SH-SY5Y (cell line): ENCODE measurements at regions not wholly inside any gene's neighbourhood (a gene's known extent, or its start where the extent isn't known, plus 50 kb on each side); places are given as distances from the start of the nearest gene placed in this dataset.

Experiments used
- GATA2 ChIP-seq: IDR thresholded peaks from 2 replicates; pipeline ENCODE4 v1.6.1; 2011; ENCODE audit warnings: mild to moderate bottlenecking, low read depth, low read length
- GATA3 ChIP-seq: IDR thresholded peaks from 2 replicates; pipeline ENCODE4 v1.6.1; 2011; ENCODE audit warnings: low read depth, mild to moderate bottlenecking, low read length, moderate library complexity

DNA sequence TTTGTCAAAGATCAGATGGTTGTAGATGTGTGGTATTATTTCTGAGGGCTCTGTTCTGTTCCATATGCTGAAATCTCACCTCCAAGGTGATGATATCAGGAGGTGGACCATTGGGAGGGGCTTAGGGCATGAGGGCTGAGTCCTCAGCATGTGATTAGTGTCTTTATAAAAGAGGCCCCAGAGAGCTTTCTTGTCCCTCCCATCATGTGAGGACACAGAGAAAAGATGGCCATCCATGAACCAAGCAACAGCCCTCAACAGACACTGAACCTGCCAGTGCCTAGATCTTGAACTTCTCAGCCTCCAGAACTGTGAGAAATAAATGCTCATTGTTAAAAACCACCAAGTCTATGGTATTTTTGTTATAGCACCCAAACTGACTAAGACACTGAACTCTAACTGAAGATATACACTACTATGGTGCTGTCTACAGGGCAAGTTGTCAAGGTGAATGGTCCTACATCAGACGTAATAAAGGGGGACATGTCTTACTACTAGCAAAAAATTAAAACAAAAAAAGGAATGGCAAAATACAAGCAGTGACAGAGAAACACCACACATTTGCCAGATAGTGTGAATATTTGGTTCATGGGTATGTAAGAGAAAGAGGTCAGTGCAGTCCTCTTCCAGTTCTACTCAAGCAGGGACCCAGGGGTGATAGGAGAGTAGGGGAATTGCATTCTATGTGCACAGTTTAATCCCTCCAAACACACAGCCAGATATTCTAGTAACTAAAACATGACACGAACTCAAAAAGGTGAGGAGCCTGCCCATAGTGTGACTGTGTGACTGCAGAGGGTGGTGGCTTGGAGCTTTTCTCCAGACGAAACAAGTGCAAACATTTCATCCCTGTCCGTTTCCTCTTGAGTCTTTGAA is 164.4 kb upstream of the MYCN start:
- TF ChIP-seq GATA3 (no peak), GATA2 (no peak)

DNA sequence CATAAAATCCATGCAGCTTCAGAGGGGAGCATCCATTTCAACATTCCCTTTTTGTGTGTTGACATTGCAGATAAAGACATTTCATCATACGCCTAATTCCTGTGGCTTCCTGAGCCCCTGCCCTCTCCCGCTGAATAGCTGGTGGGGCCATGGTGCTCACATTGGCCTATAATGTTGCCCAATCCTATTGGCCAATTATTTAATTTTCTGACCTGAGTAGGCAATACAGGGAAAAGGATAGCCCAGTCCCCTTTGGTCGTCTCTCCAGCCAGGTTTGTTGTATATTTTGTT is 163.8 kb upstream of the MYCN start:
- TF ChIP-seq GATA3 (no peak), GATA2 (no peak)

DNA sequence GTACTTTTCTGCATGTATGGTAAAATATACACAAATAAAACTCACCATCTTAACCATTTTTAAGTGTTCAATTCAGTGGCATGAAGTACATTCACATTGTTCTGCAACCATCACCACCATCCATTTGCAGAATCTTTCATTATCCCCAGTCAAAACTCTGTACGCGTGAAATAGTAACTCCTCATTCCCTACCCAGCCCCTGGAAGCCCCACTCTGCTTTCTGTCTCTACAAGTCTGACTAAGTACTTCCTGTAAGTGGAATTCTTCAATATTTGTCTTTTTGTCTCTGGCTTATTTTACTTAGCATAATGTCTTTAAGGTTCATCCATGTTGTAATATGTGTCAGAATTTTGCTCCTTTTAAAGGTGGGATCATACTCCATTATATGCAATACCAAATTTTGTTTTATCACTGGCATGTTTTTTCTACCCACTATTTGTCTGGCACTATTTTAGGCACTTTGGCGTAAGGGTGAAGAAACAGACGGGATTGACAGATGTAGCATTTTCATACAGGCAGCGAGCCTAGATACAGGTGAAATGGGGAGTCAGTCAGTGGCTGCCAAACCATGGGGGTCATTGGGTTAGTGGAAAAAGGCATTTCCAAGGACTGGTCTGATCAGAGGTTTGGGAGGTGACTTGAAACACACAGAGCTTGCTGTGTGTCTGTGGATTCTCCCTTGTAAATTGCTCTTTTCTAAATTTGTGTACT is 163.2 kb upstream of the MYCN start:
- TF ChIP-seq GATA2 = no peak
- TF ChIP-seq GATA3 = no peak

DNA sequence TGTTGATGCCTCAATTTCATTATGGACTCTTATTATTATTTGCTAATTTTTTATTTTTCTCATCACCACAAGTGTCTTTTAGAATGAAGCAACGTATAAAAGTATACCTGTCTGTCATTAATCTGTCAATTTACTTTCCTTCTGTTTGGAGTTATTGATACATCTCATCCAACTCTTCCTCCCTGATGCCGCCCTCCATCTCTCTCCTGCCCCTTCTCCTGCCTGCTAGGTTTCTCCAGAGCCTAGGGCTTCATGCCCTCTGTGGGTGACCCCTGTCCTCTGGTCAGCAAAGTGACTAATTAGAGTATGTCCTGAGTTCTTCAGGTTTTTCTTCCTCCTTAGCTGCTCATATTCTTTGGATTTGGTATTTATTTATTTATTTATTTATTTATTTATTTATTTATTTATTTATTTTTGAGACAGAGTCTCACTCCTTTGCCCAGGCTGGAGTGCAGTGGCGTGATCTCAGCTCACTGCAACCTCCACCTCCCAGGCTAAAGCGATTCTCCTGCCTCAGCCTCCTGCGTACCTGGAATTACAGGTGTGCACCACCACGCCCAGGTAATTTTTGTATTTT is 162.5 kb upstream of the MYCN start:
- TF ChIP-seq GATA2 = no peak
- TF ChIP-seq GATA3 = no peak

DNA sequence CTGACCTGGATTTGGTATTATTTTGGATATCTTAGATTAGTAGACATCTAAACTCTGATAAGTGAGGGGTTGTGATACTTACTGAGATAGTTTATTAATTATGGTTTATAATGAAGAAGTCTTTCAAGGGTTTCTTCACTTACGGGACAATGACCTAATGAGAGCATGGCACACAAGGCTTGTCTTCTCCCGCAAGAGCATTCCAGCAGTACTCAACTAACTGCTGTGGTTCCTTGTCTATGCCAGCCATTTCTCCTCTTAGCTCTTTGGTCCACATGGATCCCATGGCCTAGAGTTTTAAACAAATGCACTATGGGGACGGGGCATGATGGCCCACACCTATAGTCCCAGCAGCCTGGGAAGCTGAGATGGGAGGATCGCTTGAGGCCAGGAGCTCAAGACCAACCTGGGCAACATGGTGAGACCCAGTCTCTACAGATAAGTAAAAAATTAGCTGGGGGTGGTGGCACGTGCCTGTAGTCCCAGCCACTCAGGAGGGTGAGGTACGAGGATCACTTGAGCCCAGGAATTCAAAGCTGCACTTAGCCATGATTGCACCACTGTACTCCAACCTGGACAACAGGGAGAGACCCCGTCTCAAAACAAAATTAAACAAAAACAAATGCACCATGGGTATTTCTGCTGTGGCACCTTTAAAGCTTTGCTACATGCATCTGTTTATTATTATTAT is 161.7 kb upstream of the MYCN start:
- TF ChIP-seq GATA2 = no peak
- TF ChIP-seq GATA3 = no peak

DNA sequence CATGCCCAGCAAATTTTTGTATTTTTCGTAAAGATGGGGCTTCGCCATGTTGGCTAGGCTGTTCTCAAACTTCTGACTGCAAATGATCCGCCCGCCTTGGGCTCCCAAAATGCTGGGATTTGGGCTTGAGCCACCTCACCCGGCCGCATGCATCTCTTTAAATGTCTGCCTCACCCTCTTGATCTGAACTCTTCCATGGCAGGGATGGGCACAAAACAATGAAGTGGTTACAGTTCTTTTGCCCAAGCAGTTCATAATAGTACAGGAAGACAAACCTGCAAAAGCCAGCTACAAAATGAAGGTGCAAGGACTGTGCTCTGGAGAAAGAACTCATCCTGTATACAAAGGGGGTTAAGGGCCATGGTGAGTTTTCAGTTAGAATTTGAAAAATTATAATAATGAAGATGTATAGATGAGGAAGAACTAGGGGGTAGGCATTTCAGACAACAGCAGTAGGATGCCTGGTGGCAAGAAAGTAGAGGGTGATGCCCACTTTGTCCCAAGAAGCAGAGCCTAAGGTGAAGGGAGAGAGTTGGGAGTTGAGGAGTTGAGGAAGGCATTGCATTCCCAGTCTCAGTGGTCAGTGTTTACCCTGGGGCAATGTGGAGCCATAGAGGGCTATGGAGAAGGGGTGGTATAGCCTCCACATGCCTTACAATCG is 160.8 kb upstream of the MYCN start:
- no peak for TF ChIP-seq GATA2
- TF ChIP-seq GATA3 = no peak

DNA sequence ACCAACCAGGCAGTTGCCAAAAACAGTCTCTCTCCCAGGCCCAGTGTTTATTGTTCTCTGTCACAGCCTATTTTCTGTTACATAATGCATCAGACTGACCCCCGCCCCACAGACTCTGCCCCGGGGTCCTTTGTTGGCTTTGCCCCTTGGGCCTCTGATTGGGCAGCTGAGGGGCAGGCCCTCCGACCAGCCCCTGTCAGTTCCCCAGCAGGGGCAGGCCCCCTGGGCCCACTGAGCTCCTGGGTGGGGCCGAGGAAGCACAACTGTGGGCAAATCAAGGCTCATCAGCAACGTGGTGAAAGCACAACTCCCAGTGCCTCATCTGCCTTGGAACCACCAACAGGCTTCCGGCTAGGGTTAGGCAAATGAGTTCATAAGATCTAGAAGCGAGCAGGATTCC is 160.1 kb upstream of the MYCN start:
- no peak for TF ChIP-seq GATA3
- TF ChIP-seq GATA2 = no peak

DNA sequence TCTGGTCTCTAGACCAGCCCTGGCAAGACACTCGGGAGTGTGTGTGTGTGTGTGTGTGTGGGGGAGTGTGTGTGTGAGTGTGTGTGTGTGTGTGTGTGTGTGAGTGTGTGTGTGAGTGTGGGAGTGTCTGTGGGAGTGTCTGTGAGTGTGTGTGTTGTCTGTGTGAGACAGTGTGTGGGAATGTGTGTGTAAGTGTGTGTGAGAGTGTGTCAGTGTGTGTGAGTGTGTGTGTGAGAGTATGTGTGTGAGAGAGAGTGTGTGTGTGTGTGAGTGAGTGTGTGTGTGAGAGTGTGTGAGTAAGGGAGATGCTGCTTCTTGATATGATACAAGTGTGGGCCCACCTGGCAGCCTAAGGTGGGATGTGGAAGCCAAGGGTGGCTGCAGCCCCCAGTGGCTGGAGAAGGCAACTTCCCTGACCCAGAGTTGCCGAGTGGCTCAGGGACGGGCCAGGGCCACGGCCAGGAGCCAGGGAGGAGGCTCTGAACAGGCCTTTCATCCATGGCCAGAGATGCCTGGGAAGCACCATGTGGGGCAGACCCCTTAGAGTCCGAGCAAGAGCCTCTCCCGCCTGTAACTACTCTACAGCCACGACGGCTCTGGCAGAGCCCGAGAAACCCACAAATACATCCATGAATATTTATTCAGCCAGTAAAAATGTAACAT is 159.3 kb upstream of the MYCN start:
- TF ChIP-seq GATA2 (no peak), GATA3 (no peak)

DNA sequence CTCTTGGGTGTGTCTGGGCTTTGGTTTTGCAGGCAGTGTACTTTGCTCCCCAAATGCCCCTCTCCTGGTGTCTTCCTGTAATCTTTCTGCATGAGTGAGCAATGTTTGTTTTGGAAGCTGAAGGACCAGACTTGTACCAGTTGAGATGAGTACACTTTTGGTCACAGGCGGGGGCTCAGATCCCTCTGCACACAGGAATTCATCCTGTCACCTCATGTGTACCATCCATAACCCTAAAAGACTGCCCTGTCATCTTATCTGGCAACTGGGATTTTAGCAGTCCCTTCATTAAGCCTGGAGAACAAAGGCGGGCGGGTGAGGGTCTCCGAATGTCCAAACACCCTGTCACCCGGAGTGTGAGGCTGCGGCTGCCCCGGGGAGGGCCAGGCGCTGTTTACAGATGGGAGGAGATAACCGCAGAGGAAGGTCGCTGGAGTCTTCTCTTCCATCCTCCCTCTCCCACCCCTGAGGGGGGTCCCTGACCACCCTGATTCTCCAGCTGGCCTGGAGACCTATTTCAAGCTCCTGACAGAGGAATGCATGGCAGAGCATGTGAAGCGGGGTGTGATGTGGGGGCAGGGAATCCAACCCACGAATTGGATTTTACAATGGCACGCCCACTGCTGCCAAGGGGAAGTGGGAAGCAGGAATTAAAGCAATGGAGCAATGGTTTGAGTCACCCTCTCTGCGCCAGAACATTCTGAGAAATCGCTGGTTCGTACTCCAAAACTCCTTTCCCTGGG is 158.2 kb upstream of the MYCN start:
- TF ChIP-seq GATA3 (no peak), GATA2 (no peak)

DNA sequence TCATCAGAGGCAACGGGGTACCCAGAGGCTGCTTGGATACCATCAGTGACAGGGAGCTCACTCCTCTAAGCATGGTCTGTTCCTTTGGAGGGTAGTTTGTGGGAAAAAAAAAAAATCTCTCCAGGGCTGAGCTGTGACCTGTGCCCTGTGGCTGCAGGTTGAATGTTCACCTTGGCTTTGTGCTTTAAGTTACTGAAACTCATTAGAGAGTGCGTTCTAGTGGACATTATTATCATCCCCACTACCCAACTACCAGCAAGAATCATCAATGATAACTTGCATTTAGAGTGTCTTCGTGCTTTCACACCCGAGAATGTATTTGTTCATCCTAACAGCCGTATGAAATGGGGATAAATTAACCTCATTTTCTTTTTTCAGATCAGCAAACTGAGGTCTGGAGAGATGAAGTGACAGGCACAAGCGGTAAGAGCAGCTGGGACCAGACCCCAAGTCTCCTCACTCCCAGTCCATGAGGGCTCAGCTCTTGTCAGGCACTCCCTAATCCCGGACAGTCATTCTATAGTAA is 157.5 kb upstream of the MYCN start:
- TF ChIP-seq GATA2 = no peak
- no peak for TF ChIP-seq GATA3

DNA sequence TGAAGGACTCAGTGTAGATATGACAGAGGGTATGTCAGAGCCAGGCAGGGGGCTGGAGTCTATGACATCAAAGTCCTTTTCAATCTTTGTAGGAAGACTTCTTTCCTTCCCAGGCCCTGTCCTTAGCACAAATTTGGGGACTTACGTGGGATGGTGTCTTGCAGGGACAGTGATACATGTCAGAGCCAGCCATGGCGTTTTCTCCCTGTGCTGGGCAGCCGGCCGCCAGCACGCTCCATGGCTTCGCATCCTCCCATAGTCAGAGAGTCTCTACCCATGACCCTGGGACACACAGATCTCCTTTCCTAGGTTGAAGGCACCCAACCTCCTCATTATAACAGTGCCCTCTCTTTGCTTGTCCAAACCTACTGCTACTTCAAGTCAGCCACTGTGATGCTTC is 156.9 kb upstream of the MYCN start:
- TF ChIP-seq GATA3 (no peak), GATA2 (no peak)

DNA sequence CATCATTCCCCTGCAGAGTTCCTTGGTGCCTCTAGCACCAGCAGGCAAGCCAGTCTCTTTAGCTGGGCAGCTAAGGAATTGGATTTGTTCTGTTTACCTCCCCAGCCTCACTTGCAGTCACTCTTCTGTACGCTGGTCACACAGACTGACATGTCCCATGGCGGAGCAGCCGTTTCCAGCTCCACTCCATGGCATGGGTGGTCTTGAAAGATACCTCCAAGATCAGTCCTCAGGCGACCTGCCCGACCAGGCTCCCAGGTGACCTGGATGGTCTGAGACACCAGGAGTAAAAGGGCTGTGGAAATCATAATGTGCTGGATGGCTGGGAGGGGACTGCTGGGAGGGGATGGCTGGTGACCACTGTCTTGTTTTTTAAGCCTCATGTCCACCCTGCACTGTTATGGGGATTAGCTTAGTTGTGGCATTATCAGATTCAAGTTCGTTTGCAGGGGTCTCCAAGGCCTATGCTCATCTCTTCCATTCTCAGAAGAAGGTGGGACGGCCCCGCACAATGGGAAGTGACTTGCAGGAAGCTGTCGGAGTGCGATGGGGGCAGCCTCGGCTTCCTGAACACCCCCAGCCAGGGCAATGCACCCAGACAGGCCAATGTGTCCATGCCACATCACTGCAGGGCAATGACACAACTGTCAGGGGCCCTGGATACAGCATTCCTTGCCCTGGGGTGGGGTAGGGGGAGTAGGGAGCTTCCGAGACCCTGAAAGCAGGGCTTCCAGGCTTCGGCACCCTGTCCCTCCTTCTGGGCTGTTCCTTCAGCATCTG is 156.1 kb upstream of the MYCN start:
- TF ChIP-seq GATA2 (no peak), GATA3 (no peak)
